K562 (cell line): ENCODE measurements at regions not wholly inside any gene's neighbourhood (a gene's known extent, or its start where the extent isn't known, plus 50 kb on each side); places are given as distances from the start of the nearest gene placed in this dataset.

Source experiments
- ATAC-seq: fragments of 200-7000 bp; cut with Tn5 transposase; 3 replicates; pipeline ENCODE4 v1.9.1; 2020; ENCODE audit warnings: moderate library complexity
- BruUV-seq: library from RNA; stranded (reverse); fragments of 400-500 nt; replicated peaks from 2 replicates; lab custom pipeline; 2021; lab: Mats Ljungman, UMichigan
- CTCF ChIA-PET: fragments of 300-600 bp; formaldehyde crosslinking; extraction: SDS; loops from one replicate; lab custom pipeline; 2021; ENCODE audit warnings: low intra/inter-chr PET ratio; lab: Yijun Ruan, JAX
- POLR2A ChIA-PET: fragments of 300-600, 350-650 bp; sonication (Branson Sonifier 250); formaldehyde crosslinking; extraction: SDS; loops from one replicate; lab custom pipeline; 2021; ENCODE audit warnings: antibody characterized with exemption, inconsistent platforms; lab: Yijun Ruan, JAX
- DNase-seq, 4 experiments: peaks; one replicate each; pipeline versions ENCODE4 v3.0.0 to v3.0.0-alpha.2; 2011 to 2018; ENCODE audit warnings: low spot score in 3 of 4, mixed read lengths in 3 of 4; ENCODE audit errors: extremely low read depth in 1 of 4
- FAIRE-seq: peaks from 2 replicates; lab custom pipeline; 2011; peaks lifted over from hg19 to GRCh38; lab: Jason Lieb, UNC
- H2AFZ ChIP-seq: 2 replicates; pipeline ENCODE4 v1.6.0; 2011; ENCODE audit warnings: low read depth, low read length, control low read depth, inconsistent platforms
- H3K27ac ChIP-seq: fragments of 200-600 bp; 3 replicates; pipeline ENCODE4 v1.8.0; 2011; ENCODE audit warnings: low read depth, mild to moderate bottlenecking, control low read depth, inconsistent platforms, low read length, moderate library complexity, mixed read lengths; ENCODE audit errors: extremely low read depth
- H3K27me3 ChIP-seq, 2 experiments: fragments of 300-600 bp in 1 of 2; 2 replicates in 1 of 2; 3 replicates in 1 of 2; pipeline versions ENCODE4 v1.6.0 to v1.8.0; 2011; ENCODE audit warnings: inconsistent platforms in 2 of 2, low read length in 2 of 2, mild to moderate bottlenecking in 1 of 2, mixed read lengths in 1 of 2, moderate library complexity in 1 of 2; ENCODE audit not compliant: control insufficient read depth in 2 of 2, insufficient read depth in 2 of 2
- H3K36me3 ChIP-seq: fragments of 300-600 bp; 3 replicates; pipeline ENCODE4 v1.8.0; 2011; ENCODE audit warnings: mild to moderate bottlenecking, low read length, inconsistent platforms; ENCODE audit not compliant: control insufficient read depth, insufficient read depth
- H3K4me1 ChIP-seq, 2 experiments: fragments of 200-600 bp in 1 of 2; replicated peaks in 1 of 2; 2 replicates in 1 of 2; 3 replicates in 1 of 2; pipeline versions ENCODE4 v1.5.1 to v1.8.0; 2011; ENCODE audit warnings: inconsistent platforms in 2 of 2, low read length in 2 of 2, mild to moderate bottlenecking in 1 of 2, mixed read lengths in 1 of 2, moderate library complexity in 1 of 2; ENCODE audit not compliant: control insufficient read depth in 2 of 2, insufficient read depth in 2 of 2
- H3K4me2 ChIP-seq: 2 replicates; pipeline ENCODE4 v1.6.1; 2011; ENCODE audit warnings: low read length, control low read depth, inconsistent platforms, mixed read lengths; ENCODE audit not compliant: insufficient read depth
- H3K4me3 ChIP-seq: fragments of 200-600 bp; sonication (generic), shearing (Covaris generic); 2 replicates; pipeline ENCODE4 v1.5.1; 2016; ENCODE audit warnings: control low read depth, inconsistent platforms
- H3K79me2 ChIP-seq: fragments of 200-600 bp; 3 replicates; pipeline ENCODE4 v1.8.0; 2011; ENCODE audit warnings: low read length, inconsistent platforms; ENCODE audit not compliant: control insufficient read depth, insufficient read depth
- H3K9ac ChIP-seq, 2 experiments: 2 replicates each; pipeline versions ENCODE4 v1.6.0 to v1.6.1; 2011; ENCODE audit warnings: low read depth in 2 of 2, low read length in 2 of 2, control low read depth in 1 of 2, inconsistent platforms in 1 of 2, mild to moderate bottlenecking in 1 of 2, mixed read lengths in 1 of 2; ENCODE audit not compliant: insufficient read depth in 1 of 2
- H3K9me1 ChIP-seq: one replicate; pipeline ENCODE4 v1.6.0; 2011; ENCODE audit warnings: inconsistent platforms, mild to moderate bottlenecking, low read length, moderate library complexity; ENCODE audit not compliant: control insufficient read depth, insufficient read depth
- H3K9me3 ChIP-seq: replicated peaks from 2 replicates; pipeline ENCODE4 v1.5.1; 2011; ENCODE audit warnings: low read depth, low read length, inconsistent platforms; ENCODE audit not compliant: control insufficient read depth, insufficient read depth
- H4K20me1 ChIP-seq: replicated peaks from 2 replicates; pipeline ENCODE4 v1.6.1; 2011; ENCODE audit warnings: low read length, inconsistent platforms, mixed read lengths; ENCODE audit not compliant: control insufficient read depth, insufficient read depth
- C11orf30 ChIP-seq: fragments of 450-650 bp; IDR thresholded peaks from 2 replicates; pipeline ENCODE4 v1.6.1; 2016; ENCODE audit warnings: low read depth, mild to moderate bottlenecking
- CREB3 ChIP-seq: fragments of 450-650 bp; conservative IDR thresholded peaks from 2 replicates; pipeline ENCODE4 v1.6.1; 2016; ENCODE audit warnings: missing genetic modification characterization, low read depth, mild to moderate bottlenecking, missing compliant biosample characterization, moderate library complexity
- DIDO1 ChIP-seq: fragments of 450-650 bp; IDR thresholded peaks from 2 replicates; pipeline ENCODE4 v1.6.1; 2016; ENCODE audit warnings: low read depth, missing biosample characterization, missing genetic modification characterization
- ETV1 ChIP-seq: fragments of 450-650 bp; conservative IDR thresholded peaks from 2 replicates; pipeline ENCODE4 v1.6.1; 2016; ENCODE audit warnings: missing genetic modification characterization, control low read depth, low read depth, missing compliant biosample characterization
- GABPB2 ChIP-seq: fragments of 250-450 bp; sonication (Bioruptor Pico); conservative IDR thresholded peaks from 2 replicates; pipeline ENCODE4 v1.5.1; 2021; ENCODE audit warnings: mild to moderate bottlenecking
- IRF9 ChIP-seq: fragments of 450-650 bp; IDR thresholded peaks from 2 replicates; pipeline ENCODE4 v1.6.1; 2016; ENCODE audit warnings: missing biosample characterization, missing genetic modification characterization
- KLF6 ChIP-seq: fragments of 250-450 bp; sonication (Bioruptor Pico); IDR thresholded peaks from 2 replicates; pipeline ENCODE4 v1.4.0; 2020; ENCODE audit warnings: mild to moderate bottlenecking, moderate library complexity, borderline replicate concordance
- PHF21A ChIP-seq: fragments of 450-650 bp; IDR thresholded peaks from 2 replicates; pipeline ENCODE4 v1.6.1; 2017; ENCODE audit warnings: low read depth, borderline replicate concordance
- RAD21 ChIP-seq, 2 experiments: fragments of 250-450 bp in 1 of 2; fragments of 450-650 bp in 1 of 2; sonication (Bioruptor Pico) in 1 of 2; formaldehyde crosslinking in 1 of 2; IDR thresholded peaks in 1 of 2; conservative IDR thresholded peaks in 1 of 2; 2 replicates each; pipeline versions ENCODE4 v1.4.0 to v1.8.0; 2020 to 2022; ENCODE audit warnings: mild to moderate bottlenecking in 2 of 2, moderate library complexity in 1 of 2
- TSC22D4 ChIP-seq: fragments of 450-650 bp; IDR thresholded peaks from 2 replicates; pipeline ENCODE4 v1.6.1; 2016; ENCODE audit warnings: missing genetic modification characterization, missing biosample characterization, control low read depth
- ZKSCAN3 ChIP-seq: fragments of 250-450 bp; sonication (Bioruptor Pico); IDR thresholded peaks from 2 replicates; pipeline ENCODE4 v1.4.0; 2020
- ZNF277 ChIP-seq: fragments of 250-450 bp; sonication (Bioruptor Pico); IDR thresholded peaks from 2 replicates; pipeline ENCODE4 v1.8.0; 2022; ENCODE audit warnings: inconsistent platforms, mild to moderate bottlenecking, moderate library complexity, borderline replicate concordance
- ZZZ3 ChIP-seq: fragments of 450-650 bp; IDR thresholded peaks from 2 replicates; pipeline ENCODE4 v1.6.1; 2016; ENCODE audit warnings: antibody characterized with exemption, mild to moderate bottlenecking, moderate library complexity
- WGBS: fragments of 100-300 bp; shearing (Covaris generic); methylation state at CpG from one replicate; pipeline ENCODE4 v1.1.6; 2016; ENCODE audit warnings: low coverage, mixed read lengths; ENCODE audit not compliant: insufficient coverage; ENCODE audit errors: missing lambda C conversion rate; 5-methylcytosine and 5-hydroxymethylcytosine counted together
- in situ Hi-C: fragments of 300-500 bp; cut with MboI; formaldehyde crosslinking; loops from 4 replicates; pipeline ENCODE4 v1.15.0; 2018; ENCODE audit warnings: inconsistent platforms, mixed read lengths
- intact Hi-C: fragments of 100-400 bp; cut with micrococcal nuclease; formaldehyde crosslinking; loops from 2 replicates; pipeline ENCODE4 v1.14.2; 2022
- TF ChIP-seq, protein P1 (sequence below): fragments of 450-650 bp; IDR thresholded peaks from 2 replicates; pipeline ENCODE4 v1.6.1; 2016
- TF ChIP-seq, protein P2 (sequence below): fragments of 450-650 bp; formaldehyde crosslinking; IDR thresholded peaks from 2 replicates; pipeline ENCODE4 v1.4.0; 2020; ENCODE audit warnings: mild to moderate bottlenecking
- TF ChIP-seq, protein P3 (sequence below): IDR thresholded peaks from 2 replicates; pipeline ENCODE4 v1.6.1; 2014; ENCODE audit warnings: antibody characterized with exemption

GRCh38 chr7:19369806-19370205 lies 224.6 kb upstream of the FERD3L start (continued):
- TF ChIP-seq DIDO1 (tag) (no peak), C11orf30 (no peak), GABPB2 (no peak), CREB3 (tag) (no peak), TSC22D4 (tag) (no peak), KLF6 (no peak)

- ATAC-seq (no peak), FAIRE-seq (no peak), DNase-seq (no peak)
- no peaks in the 10 kb centered on the region for H3K4me1 ChIP-seq
- intact Hi-C loops = no loop called here
- H3K27ac ChIP-seq = no peak overlapping the region
- ChIA-PET CTCF (no interaction called here), POLR2A (no interaction called here)
- H3K4me3 ChIP-seq = no peak overlapping the region
- BruUV-seq = no TSS peak
- no peaks in the 10 kb centered on the region for H3K9me1 ChIP-seq
- WGBS = 3% methylated on average over 2 of the region's 2 CpGs
- no peak overlapping the region for H3K4me2 ChIP-seq
- H2AFZ ChIP-seq = no peak overlapping the region
- H3K79me2 ChIP-seq = no peaks in the 10 kb centered on the region
- no peaks in the 10 kb centered on the region for H4K20me1 ChIP-seq
- no peak overlapping the region for H3K9ac ChIP-seq
- H3K27me3 ChIP-seq = no peaks in the 10 kb centered on the region
- peaks cover 2% of the 10 kb centered on the region; the same call in 1 of the 2 replicates for H3K9me3 ChIP-seq
- in situ Hi-C loops = no loop called here
- no peaks in the 10 kb centered on the region for H3K36me3 ChIP-seq
- TF ChIP-seq IRF9 (tag) = no peak
- TF ChIP-seq PHF21A = no peak
- TF ChIP-seq, protein P1, sequence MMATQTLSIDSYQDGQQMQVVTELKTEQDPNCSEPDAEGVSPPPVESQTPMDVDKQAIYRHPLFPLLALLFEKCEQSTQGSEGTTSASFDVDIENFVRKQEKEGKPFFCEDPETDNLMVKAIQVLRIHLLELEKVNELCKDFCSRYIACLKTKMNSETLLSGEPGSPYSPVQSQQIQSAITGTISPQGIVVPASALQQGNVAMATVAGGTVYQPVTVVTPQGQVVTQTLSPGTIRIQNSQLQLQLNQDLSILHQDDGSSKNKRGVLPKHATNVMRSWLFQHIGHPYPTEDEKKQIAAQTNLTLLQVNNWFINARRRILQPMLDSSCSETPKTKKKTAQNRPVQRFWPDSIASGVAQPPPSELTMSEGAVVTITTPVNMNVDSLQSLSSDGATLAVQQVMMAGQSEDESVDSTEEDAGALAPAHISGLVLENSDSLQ = no peak
- TF ChIP-seq ZZZ3 = no peak
- TF ChIP-seq ZKSCAN3 (CRISPR knock-in tag) = no peak
- no peak for TF ChIP-seq ETV1 (tag)
- TF ChIP-seq, protein P2, sequence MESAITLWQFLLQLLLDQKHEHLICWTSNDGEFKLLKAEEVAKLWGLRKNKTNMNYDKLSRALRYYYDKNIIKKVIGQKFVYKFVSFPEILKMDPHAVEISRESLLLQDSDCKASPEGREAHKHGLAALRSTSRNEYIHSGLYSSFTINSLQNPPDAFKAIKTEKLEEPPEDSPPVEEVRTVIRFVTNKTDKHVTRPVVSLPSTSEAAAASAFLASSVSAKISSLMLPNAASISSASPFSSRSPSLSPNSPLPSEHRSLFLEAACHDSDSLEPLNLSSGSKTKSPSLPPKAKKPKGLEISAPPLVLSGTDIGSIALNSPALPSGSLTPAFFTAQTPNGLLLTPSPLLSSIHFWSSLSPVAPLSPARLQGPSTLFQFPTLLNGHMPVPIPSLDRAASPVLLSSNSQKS (CRISPR knock-in tag) = no peak
- TF ChIP-seq, protein P3, sequence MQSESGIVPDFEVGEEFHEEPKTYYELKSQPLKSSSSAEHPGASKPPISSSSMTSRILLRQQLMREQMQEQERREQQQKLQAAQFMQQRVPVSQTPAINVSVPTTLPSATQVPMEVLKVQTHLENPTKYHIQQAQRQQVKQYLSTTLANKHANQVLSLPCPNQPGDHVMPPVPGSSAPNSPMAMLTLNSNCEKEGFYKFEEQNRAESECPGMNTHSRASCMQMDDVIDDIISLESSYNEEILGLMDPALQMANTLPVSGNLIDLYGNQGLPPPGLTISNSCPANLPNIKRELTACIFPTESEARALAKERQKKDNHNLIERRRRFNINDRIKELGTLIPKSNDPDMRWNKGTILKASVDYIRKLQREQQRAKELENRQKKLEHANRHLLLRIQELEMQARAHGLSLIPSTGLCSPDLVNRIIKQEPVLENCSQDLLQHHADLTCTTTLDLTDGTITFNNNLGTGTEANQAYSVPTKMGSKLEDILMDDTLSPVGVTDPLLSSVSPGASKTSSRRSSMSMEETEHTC = no peak
- no peak for TF ChIP-seq RAD21 (CRISPR knock-in tag; conservative IDR thresholded peaks at IDR 0.05 in 1 of 2, IDR thresholded peaks at IDR 0.05 in 1 of 2)
- TF ChIP-seq ZNF277 (CRISPR knock-in tag) = no peak
Measured at GRCh38 chr7:19369182-19369581, 224.0 kb upstream of the FERD3L start.
